AG04450 (cell line): ENCODE measurements at regions not wholly inside any gene's neighbourhood (a gene's known extent, or its start where the extent isn't known, plus 50 kb on each side); places are given as distances from the start of the nearest gene placed in this dataset.
A peak's percentile ranks its signal among the peaks of the same experiment; 100 is the strongest.

Source experiments
- CTCF ChIA-PET: fragments of 300-600, 350-600 bp; formaldehyde crosslinking; extraction: SDS; loops from one replicate; lab custom pipeline; 2022; ENCODE audit warnings: antibody characterized with exemption, inconsistent platforms; lab: Charles Lee
- POLR2A ChIA-PET: fragments of 350-600 bp; formaldehyde crosslinking; extraction: SDS; loops from one replicate; lab custom pipeline; 2021; ENCODE audit warnings: antibody characterized with exemption, inconsistent platforms; lab: Yijun Ruan, JAX
- DNase-seq: peaks from one replicate; pipeline ENCODE4 v3.0.0-alpha.2; 2011; ENCODE audit warnings: low read depth, low spot score
- H3K27ac ChIP-seq: one replicate; pipeline ENCODE4 v1.5.1; 2012; ENCODE audit warnings: low read depth, low read length, control low read depth
- H3K27me3 ChIP-seq: one replicate; pipeline ENCODE4 v1.6.0; 2012; ENCODE audit warnings: low read length; ENCODE audit not compliant: control insufficient read depth, insufficient read depth
- H3K4me3 ChIP-seq: 2 replicates; pipeline ENCODE4 v1.5.1; 2011; ENCODE audit warnings: mild to moderate bottlenecking, low read depth, low read length, control low read depth
- H3K9me3 ChIP-seq: 2 replicates; pipeline ENCODE4 v1.5.1; 2012; ENCODE audit warnings: low read length; ENCODE audit not compliant: control insufficient read depth, insufficient read depth
- CTCF ChIP-seq: IDR thresholded peaks from 2 replicates; pipeline ENCODE4 v1.5.1; 2011; ENCODE audit warnings: low read depth, low read length, control low read depth, inconsistent platforms

GRCh38 chr18:75644871-75645270 is 217.4 kb upstream of the SMIM21 start:
- Histone ChIP-seq H3K27me3 (no peaks in the 10 kb centered on the region), H3K4me3 (no peak overlapping the region), H3K27ac (no peak overlapping the region), H3K9me3 (peaks cover 3% of the 10 kb centered on the region; the same call in 1 of the 2 replicates)
- ChIA-PET POLR2A (no interaction called here), CTCF (interaction anchor here (0.6 kb wide), 1 partner anchor 434 kb away, joined by 5 read pairs; the partner anchor contains the start of gene TSHZ1)
- DNase-seq: no peak
- no peak for TF ChIP-seq CTCF

DNA sequence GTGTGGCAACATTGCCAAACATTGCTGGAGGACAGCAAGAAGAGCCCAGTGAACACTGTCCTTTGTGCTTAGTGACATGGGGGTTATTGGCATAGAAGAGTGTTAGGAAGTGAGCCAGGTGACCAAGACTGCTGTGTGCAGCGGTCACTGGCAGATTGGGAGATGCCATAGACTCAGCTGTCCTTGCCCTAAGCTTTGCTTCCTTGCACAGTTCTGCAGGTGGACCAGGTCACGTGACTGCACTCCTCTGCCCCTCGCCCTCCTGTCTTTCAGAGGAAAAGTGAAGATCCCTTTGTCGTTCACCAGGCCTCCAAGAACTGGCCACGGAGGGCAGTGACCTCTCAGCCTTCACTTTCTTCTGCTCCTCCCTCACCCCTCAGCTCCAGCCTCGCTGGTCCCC is 215.6 kb upstream of the SMIM21 start:
- no peak for TF ChIP-seq CTCF
- CTCF ChIA-PET: no interaction called here
- peaks cover 3% of the 10 kb centered on the region; the same call in 1 of the 2 replicates for H3K9me3 ChIP-seq
- H3K4me3 ChIP-seq: no peak overlapping the region
- H3K27me3 ChIP-seq: no peaks in the 10 kb centered on the region
- POLR2A ChIA-PET: no interaction called here
- no peak for DNase-seq
- no peak overlapping the region for H3K27ac ChIP-seq

GRCh38 chr18:75639472-75639831 is 211.9 kb upstream of the SMIM21 start:
- Histone ChIP-seq H3K4me3 (no peak overlapping the region), H3K27me3 (no peaks in the 10 kb centered on the region), H3K9me3 (no peaks in the 10 kb centered on the region; the same call in 1 of the 2 replicates), H3K27ac (no peak overlapping the region)
- ChIA-PET CTCF (no interaction called here), POLR2A (no interaction called here)
- TF ChIP-seq CTCF: no peak
- no peak for DNase-seq

GRCh38 chr18:75638776-75639471 is 211.4 kb upstream of the SMIM21 start:
- no peaks in the 10 kb centered on the region for H3K27me3 ChIP-seq
- POLR2A ChIA-PET: interaction anchor here (0.7 kb wide), 1 partner anchor 483 kb away, joined by 3 read pairs; no protein-coding TSS in a partner anchor
- TF ChIP-seq CTCF: no peak
- CTCF ChIA-PET: no interaction called here
- H3K27ac ChIP-seq: peak overlapping the region; percentile 77
- peak; percentile 11 for DNase-seq
- peak overlapping the region; percentile 55 for H3K4me3 ChIP-seq
- H3K9me3 ChIP-seq: no peaks in the 10 kb centered on the region; the same call in 1 of the 2 replicates

DNA sequence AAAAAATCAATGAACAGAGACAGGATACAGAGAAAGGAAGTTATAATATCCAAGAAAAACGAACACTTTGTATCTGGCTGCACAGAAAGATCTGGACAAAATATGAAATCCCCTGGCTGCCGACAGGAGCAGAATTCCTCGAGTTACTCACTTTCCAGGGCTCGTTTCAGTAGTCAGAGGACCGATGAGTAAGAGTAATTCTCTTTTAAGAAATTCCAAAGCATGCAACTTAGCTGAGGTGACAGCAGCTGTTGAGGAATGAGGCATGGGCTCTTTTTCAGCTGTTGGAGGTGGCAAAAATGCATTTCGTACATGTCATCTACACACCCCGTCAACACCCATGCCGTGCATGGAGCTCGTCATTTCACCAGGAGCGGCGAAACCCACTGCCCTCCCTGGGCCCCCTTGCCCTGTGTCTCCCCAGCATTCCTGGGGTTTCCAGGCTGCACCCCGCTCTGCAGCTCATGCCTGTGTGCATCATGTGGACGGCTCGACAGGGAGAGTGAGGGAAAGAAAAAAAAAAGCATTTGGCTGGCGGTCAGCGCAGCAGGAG is 210.8 kb upstream of the SMIM21 start:
- ChIA-PET CTCF (no interaction called here), POLR2A (interaction anchor here (0.7 kb wide), 1 partner anchor 484 kb away, joined by 3 read pairs; no protein-coding TSS in a partner anchor)
- peak overlapping the region; percentile 77 for H3K27ac ChIP-seq
- peak; percentile 49 for TF ChIP-seq CTCF
- H3K9me3 ChIP-seq: no peaks in the 10 kb centered on the region; the same call in 1 of the 2 replicates
- H3K4me3 ChIP-seq: peak overlapping the region; percentile 55
- no peaks in the 10 kb centered on the region for H3K27me3 ChIP-seq
- peak; percentile 26 for DNase-seq
